ENCODE measurements at regions not wholly inside any gene's neighbourhood (a gene's known extent, or its start where the extent isn't known, plus 50 kb on each side); places are given as distances from the start of the nearest gene placed in this dataset.

DNA sequence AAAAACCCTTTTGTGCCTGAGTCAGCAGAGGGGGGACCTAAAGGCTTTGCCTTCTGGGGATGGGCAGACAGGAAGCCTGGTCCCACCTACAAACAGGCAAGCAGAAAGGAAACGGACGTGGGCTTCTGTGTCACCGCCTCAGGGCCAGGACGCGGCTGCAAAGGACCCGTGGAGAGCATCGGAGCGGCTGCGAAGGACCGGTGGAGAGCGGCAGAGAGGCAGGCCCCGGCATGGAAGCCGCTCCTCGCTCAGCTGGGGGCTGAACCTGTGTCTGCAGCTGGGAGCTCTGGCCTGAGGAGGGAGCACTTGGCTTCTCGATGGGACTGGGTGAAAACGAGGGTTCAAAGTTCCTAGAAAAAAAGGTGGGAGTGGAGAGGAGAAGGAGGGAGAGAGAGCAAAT lies 125.4 kb upstream of the PPP2R2D start:
- TF ChIP-seq, protein P1, sequence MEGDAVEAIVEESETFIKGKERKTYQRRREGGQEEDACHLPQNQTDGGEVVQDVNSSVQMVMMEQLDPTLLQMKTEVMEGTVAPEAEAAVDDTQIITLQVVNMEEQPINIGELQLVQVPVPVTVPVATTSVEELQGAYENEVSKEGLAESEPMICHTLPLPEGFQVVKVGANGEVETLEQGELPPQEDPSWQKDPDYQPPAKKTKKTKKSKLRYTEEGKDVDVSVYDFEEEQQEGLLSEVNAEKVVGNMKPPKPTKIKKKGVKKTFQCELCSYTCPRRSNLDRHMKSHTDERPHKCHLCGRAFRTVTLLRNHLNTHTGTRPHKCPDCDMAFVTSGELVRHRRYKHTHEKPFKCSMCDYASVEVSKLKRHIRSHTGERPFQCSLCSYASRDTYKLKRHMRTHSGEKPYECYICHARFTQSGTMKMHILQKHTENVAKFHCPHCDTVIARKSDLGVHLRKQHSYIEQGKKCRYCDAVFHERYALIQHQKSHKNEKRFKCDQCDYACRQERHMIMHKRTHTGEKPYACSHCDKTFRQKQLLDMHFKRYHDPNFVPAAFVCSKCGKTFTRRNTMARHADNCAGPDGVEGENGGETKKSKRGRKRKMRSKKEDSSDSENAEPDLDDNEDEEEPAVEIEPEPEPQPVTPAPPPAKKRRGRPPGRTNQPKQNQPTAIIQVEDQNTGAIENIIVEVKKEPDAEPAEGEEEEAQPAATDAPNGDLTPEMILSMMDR (IDR thresholded peaks at IDR 0.05), result no peak
- TF ChIP-seq POLR2A (IDR thresholded peaks at IDR 0.05), result no peak

Measured in Peyer's patch (tissue), 4 donors.